Heart left ventricle (tissue), 13 donors: ENCODE measurements at regions not wholly inside any gene's neighbourhood (a gene's known extent, or its start where the extent isn't known, plus 50 kb on each side); places are given as distances from the start of the nearest gene placed in this dataset.
"Not testable (repeated sequence)": the region's sequence is repeated elsewhere in the genome, so short reads cannot be mapped to it uniquely, and the experiment has no call there.

Experiments used
- POLR2A ChIP-seq, 2 donors: fragments of 450-650 bp; IDR thresholded peaks; one replicate each; pipeline ENCODE4 v1.6.1; 2017; ENCODE audit warnings: antibody characterized with exemption in 2 of 2, mild to moderate bottlenecking in 2 of 2, moderate library complexity in 2 of 2
- TF ChIP-seq, protein P1 (sequence below), 12 donors: fragments of 200-600 bp; sonication (generic) in 4 of 12; IDR thresholded peaks; one replicate each; pipeline versions ENCODE4 v1.5.0 to v1.8.0; 2018 to 2022; ENCODE audit warnings: antibody characterized with exemption in 12 of 12, mild to moderate bottlenecking in 5 of 12
- donor health status: ischemic (EF 13 %, LVEDD 7.1; RV severe dilation, severe dysfunction).
- donor health status: DM: no; HTN: yes; CAD: no.
- donor health status: DM: no; HTN: no; CAD: no.
- donor health status: ischemic (EF 25% LVEDD 6.9; RV normal size, moderate dysfunction).
- donor health status: ischemic (EF 25% LVEDD 5.7; RV mildly dilated, moderate dysfunction).
- donor health status: ischemic (EF 35%, LVEDD 5.7; RV mildly dilated, moderate dysfunction).
- donor health status: nonischemic (EF 11% LVEDD 7.7; RV severe dilation, severe dysfunction).
- donor health status: DM: yes; HTN: yes; CAD: no.
- donor health status: PGD.
- donor health status: ischemic (EF 29% LVEDD 5.4; RV normal size, mild dysfunction).
- donor health status: nonischemic (EF 23%, LVEDD 6.1; RV moderate dilation, normal function).

DNA sequence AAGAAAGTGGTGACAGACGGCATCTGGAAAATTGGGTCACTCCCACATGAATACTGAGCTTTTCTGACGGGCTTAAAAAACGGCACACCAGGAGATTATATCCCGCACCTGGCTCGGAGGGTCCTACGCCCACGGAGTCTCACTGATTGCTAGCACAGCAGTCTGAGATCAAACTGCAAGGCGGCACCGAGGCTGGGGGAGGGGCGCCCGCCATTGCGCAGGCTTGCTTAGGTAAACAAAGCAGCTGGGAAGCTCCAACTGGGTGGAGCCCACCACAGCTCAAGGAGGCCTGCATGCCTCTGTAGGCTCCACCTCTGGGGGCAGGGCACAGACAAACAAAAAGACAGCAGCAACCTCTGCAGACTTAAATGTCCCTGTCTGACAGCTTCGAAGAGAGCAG is 966.2 kb upstream of the USP15 start:
- not testable (repeated sequence) for TF ChIP-seq POLR2A (IDR thresholded peaks at IDR 0.05)
- TF ChIP-seq, protein P1, sequence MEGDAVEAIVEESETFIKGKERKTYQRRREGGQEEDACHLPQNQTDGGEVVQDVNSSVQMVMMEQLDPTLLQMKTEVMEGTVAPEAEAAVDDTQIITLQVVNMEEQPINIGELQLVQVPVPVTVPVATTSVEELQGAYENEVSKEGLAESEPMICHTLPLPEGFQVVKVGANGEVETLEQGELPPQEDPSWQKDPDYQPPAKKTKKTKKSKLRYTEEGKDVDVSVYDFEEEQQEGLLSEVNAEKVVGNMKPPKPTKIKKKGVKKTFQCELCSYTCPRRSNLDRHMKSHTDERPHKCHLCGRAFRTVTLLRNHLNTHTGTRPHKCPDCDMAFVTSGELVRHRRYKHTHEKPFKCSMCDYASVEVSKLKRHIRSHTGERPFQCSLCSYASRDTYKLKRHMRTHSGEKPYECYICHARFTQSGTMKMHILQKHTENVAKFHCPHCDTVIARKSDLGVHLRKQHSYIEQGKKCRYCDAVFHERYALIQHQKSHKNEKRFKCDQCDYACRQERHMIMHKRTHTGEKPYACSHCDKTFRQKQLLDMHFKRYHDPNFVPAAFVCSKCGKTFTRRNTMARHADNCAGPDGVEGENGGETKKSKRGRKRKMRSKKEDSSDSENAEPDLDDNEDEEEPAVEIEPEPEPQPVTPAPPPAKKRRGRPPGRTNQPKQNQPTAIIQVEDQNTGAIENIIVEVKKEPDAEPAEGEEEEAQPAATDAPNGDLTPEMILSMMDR (IDR thresholded peaks at IDR 0.05), result not testable (repeated sequence)
